ENCODE measurements at regions not wholly inside any gene's neighbourhood (a gene's known extent, or its start where the extent isn't known, plus 50 kb on each side); places are given as distances from the start of the nearest gene placed in this dataset.

DNA sequence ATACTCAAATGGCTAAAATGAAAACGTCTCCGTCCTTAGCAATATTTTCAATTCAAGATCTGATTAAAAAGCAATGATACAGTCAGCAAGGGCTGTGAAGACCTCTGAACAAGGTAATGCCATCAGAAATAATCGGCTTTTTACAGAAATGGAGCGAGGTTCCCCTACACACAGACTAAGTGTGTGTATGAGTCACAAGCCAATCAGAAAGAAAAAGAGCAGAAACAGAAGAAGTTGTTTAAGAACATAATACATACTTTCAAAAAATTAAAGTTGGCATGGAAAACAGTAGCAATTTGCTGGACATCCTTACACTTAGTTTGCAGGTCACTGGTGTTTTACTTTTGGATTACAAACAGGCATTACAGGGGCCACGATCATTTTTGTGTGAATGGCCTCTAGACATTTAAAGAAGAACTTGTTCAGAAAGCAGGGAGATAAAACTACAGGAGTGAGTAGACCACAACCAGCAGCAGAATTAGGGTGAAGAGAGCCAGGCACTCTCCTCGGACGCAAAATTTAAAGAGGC lies 350.0 kb upstream of the RUNX1 start:
- H3K27ac ChIP-seq (ENCODE audit: low read length), result no peak overlapping the region
- no peak overlapping the region for H2AFZ ChIP-seq (ENCODE audit: low read length)
- no peaks in the 10 kb centered on the region for H3K79me2 ChIP-seq (ENCODE audit: low read length)
- no peaks in the 10 kb centered on the region for H4K20me1 ChIP-seq (ENCODE audit: insufficient read depth, low read length)
- 0 out of 2 replicates have a peak, but pooled peaks cover 6% of the 10 kb centered on the region for H3K4me1 ChIP-seq (ENCODE audit: low read length)
- TF ChIP-seq EZH2phosphoT487 (IDR thresholded peaks at IDR 0.05; ENCODE audit: low read length) (no peak), EZH2 (optimal IDR thresholded peaks at IDR 0.05; ENCODE audit: low read depth, low read length) (no peak)
- TF ChIP-seq, protein P1, sequence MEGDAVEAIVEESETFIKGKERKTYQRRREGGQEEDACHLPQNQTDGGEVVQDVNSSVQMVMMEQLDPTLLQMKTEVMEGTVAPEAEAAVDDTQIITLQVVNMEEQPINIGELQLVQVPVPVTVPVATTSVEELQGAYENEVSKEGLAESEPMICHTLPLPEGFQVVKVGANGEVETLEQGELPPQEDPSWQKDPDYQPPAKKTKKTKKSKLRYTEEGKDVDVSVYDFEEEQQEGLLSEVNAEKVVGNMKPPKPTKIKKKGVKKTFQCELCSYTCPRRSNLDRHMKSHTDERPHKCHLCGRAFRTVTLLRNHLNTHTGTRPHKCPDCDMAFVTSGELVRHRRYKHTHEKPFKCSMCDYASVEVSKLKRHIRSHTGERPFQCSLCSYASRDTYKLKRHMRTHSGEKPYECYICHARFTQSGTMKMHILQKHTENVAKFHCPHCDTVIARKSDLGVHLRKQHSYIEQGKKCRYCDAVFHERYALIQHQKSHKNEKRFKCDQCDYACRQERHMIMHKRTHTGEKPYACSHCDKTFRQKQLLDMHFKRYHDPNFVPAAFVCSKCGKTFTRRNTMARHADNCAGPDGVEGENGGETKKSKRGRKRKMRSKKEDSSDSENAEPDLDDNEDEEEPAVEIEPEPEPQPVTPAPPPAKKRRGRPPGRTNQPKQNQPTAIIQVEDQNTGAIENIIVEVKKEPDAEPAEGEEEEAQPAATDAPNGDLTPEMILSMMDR (IDR thresholded peaks at IDR 0.05; ENCODE audit: low read length), result no peak
- 0 out of 2 replicates have a peak, but pooled peaks cover 11% of the 10 kb centered on the region for H3K27me3 ChIP-seq (replicated peaks; ENCODE audit: insufficient read depth, low read length)
- no peak overlapping the region for H3K4me3 ChIP-seq (ENCODE audit: low read length)
- H3F3A ChIP-seq (ENCODE audit: insufficient read depth, low read length), result no peaks in the 10 kb centered on the region
- H3K9me2 ChIP-seq (replicated peaks; ENCODE audit: insufficient read depth, low read length), result no peaks in the 10 kb centered on the region
- no peaks in the 10 kb centered on the region for H3K36me3 ChIP-seq (replicated peaks; ENCODE audit: insufficient read depth, low read length)
- DNase-seq, result no peak
- H3K9me3 ChIP-seq (replicated peaks; ENCODE audit: insufficient read depth, low read length), result no peaks in the 10 kb centered on the region
- H3K9ac ChIP-seq (ENCODE audit: low read length), result no peak overlapping the region
- H3K4me2 ChIP-seq (ENCODE audit: low read depth, low read length), result no peak overlapping the region

DNA sequence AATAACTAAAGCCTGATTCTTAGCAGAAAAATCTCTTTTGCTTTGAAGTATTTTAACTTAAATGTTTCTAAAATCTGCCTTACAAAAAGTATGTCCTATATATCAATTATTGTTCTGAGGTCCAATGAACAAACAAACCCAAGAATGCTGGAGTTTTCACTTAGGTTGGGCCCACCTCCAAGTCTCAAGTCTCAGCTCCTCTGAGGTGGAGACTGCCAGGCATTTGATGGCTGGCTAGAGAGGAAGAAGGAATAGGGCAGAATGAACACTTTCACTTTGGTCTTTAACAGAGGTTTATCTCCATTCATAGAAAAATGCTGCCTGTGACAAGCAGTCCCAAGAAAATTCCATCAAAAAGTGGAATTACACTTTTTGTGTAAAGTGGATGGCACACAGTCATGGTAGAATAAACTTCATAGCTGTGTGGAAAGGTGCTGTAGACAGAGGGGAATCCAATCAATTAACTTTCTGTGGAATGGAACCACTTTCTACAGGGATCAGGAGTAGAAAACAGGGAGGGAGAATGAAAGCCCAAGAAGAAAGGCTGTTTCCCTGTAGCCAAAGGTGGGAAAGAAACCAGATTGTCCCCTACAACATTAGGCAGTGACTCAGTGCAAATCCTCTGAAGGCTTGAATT lies 349.4 kb upstream of the RUNX1 start:
- TF ChIP-seq, protein P1 (IDR thresholded peaks at IDR 0.05; ENCODE audit: low read length), result no peak
- no peak for DNase-seq
- Histone ChIP-seq H3K9me2 (replicated peaks; ENCODE audit: insufficient read depth, low read length) (no peaks in the 10 kb centered on the region), H3K4me2 (ENCODE audit: low read depth, low read length) (no peak overlapping the region), H3K27ac (ENCODE audit: low read length) (no peak overlapping the region), H4K20me1 (ENCODE audit: insufficient read depth, low read length) (no peaks in the 10 kb centered on the region), H3K4me1 (ENCODE audit: low read length) (0 out of 2 replicates have a peak, but pooled peaks cover 6% of the 10 kb centered on the region), H3K79me2 (ENCODE audit: low read length) (no peaks in the 10 kb centered on the region), H3K4me3 (ENCODE audit: low read length) (no peak overlapping the region), H3K27me3 (replicated peaks; ENCODE audit: insufficient read depth, low read length) (0 out of 2 replicates have a peak, but pooled peaks cover 11% of the 10 kb centered on the region), H3F3A (ENCODE audit: insufficient read depth, low read length) (no peaks in the 10 kb centered on the region), H3K36me3 (replicated peaks; ENCODE audit: insufficient read depth, low read length) (no peaks in the 10 kb centered on the region), H3K9ac (ENCODE audit: low read length) (no peak overlapping the region), H2AFZ (ENCODE audit: low read length) (no peak overlapping the region), H3K9me3 (replicated peaks; ENCODE audit: insufficient read depth, low read length) (no peaks in the 10 kb centered on the region)

DNA sequence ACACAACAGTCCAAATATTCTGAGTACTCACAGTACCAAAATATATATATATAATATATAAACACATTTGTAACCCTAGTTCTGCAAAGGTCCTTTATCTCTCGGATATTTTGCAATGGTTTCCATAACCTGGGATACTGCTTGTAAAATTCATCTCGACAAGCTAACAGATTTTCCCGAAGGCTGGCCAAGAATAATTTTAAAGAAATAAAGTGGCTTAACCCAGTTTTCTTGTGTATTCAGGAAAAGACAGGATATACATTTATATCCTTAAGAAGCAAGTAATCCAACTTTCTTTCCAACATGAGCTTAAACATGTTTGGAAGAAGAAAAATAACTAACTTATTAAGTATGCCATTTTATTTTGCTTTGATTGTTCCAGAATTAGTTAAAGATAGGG lies 348.7 kb upstream of the RUNX1 start:
- no peaks in the 10 kb centered on the region for H3K9me3 ChIP-seq (replicated peaks; ENCODE audit: insufficient read depth, low read length)
- H2AFZ ChIP-seq (ENCODE audit: low read length), result no peak overlapping the region
- H3K9ac ChIP-seq (ENCODE audit: low read length), result no peak overlapping the region
- H3K4me1 ChIP-seq (ENCODE audit: low read length), result 0 out of 2 replicates have a peak, but pooled peaks cover 6% of the 10 kb centered on the region
- H3F3A ChIP-seq (ENCODE audit: insufficient read depth, low read length), result no peaks in the 10 kb centered on the region
- DNase-seq, result no peak
- H3K9me2 ChIP-seq (replicated peaks; ENCODE audit: insufficient read depth, low read length), result no peaks in the 10 kb centered on the region
- H3K36me3 ChIP-seq (replicated peaks; ENCODE audit: insufficient read depth, low read length), result no peaks in the 10 kb centered on the region
- H3K4me3 ChIP-seq (ENCODE audit: low read length), result no peak overlapping the region
- no peak overlapping the region for H3K27ac ChIP-seq (ENCODE audit: low read length)
- no peaks in the 10 kb centered on the region for H3K79me2 ChIP-seq (ENCODE audit: low read length)
- H3K4me2 ChIP-seq (ENCODE audit: low read depth, low read length), result no peak overlapping the region
- 0 out of 2 replicates have a peak, but pooled peaks cover 11% of the 10 kb centered on the region for H3K27me3 ChIP-seq (replicated peaks; ENCODE audit: insufficient read depth, low read length)
- H4K20me1 ChIP-seq (ENCODE audit: insufficient read depth, low read length), result no peaks in the 10 kb centered on the region
- TF ChIP-seq EZH2phosphoT487 (IDR thresholded peaks at IDR 0.05; ENCODE audit: low read length), result no peak
- no peak for TF ChIP-seq EZH2 (optimal IDR thresholded peaks at IDR 0.05; ENCODE audit: low read depth, low read length)
- TF ChIP-seq, protein P1 (IDR thresholded peaks at IDR 0.05; ENCODE audit: low read length), result no peak
